ENCODE measurements at regions not wholly inside any gene's neighbourhood (a gene's known extent, or its start where the extent isn't known, plus 50 kb on each side); places are given as distances from the start of the nearest gene placed in this dataset.
A peak's percentile ranks its signal among the peaks of the same experiment; 100 is the strongest.

DNA sequence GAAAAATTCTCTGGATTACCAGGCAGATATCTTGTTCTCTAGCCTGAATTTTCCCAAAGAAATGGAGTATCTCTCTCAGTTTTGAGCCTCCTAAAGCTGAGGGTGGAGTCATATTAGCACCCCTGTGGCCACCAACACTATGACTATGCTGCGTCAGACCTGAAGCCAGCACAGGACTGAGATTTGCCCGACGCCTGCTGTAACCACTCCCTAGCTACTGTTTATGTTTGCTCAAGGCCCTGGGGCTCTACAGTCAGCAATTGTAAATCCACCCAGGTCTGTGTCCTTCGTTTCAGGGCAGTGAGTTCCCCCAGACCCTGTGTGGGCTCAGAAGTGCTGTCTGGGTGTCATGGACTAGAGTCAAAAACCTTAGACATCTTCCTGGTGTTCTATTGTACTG, 61.4 kb downstream of the ZXDA start:
- no peak overlapping the region for H3K4me3 Mint-ChIP-seq
- H3K27me3 Mint-ChIP-seq: no peaks in the 10 kb centered on the region
- H3K4me1 Mint-ChIP-seq: no peaks in the 10 kb centered on the region
- no peak for DNase-seq
- H3K27ac Mint-ChIP-seq: no peak overlapping the region
- H3K9me3 Mint-ChIP-seq: peaks cover 12% of the 10 kb centered on the region
- H3K36me3 Mint-ChIP-seq: no peaks in the 10 kb centered on the region
- CTCF ChIA-PET: no interaction called here

DNA sequence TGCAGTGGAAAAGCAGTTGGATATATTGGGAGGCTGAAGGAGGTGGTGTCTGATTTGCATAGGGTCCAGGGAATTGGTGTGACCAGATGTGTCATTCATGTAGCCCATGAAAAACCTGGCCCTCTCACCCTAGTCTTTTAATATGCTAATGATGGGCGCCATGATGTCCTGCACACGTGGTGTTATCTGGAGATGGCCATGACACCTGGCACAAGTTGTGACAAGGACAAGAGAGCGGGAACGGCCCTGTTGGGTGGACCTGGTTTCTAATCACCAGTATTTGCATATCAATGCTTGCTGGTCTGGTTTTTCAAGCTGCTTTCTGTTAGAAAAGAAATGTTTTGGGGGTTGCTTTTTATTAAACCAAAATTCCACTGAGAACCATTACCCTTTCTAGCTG, 87.4 kb downstream of the ZXDA start:
- no peaks in the 10 kb centered on the region for H3K9me3 Mint-ChIP-seq
- CTCF ChIA-PET: interaction anchor here (1.3 to 2.7 kb wide), 2 partner anchors 201 to 205 kb away, joined by 3 to 9 read pairs; no protein-coding TSS in a partner anchor
- H3K4me1 Mint-ChIP-seq: no peaks in the 10 kb centered on the region
- H3K36me3 Mint-ChIP-seq: no peaks in the 10 kb centered on the region
- no peak overlapping the region for H3K4me3 Mint-ChIP-seq
- no peak overlapping the region for H3K27ac Mint-ChIP-seq
- no peak for DNase-seq
- no peaks in the 10 kb centered on the region for H3K27me3 Mint-ChIP-seq

DNA sequence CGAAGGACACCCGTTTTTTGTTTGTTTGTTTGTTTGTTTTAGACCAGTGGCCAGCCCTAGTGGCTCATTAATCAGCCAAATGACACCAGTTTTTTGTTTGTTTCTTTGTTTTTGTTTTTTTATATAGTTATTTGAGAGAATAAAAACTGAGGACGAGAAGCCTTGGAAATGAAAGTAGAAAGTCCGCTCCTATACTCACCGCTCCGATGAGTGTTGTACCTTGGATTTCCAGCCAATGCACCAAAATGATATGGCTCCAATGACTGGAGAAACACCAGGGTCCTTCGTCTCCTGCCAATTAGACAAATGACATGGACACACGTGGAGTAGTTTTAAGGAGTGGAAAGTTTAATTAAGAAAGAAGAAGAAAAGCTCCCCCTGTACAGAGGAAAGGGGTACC, 87.9 kb downstream of the ZXDA start:
- Mint-ChIP-seq H3K27ac (no peak overlapping the region), H3K36me3 (no peaks in the 10 kb centered on the region), H3K27me3 (no peaks in the 10 kb centered on the region), H3K9me3 (no peaks in the 10 kb centered on the region), H3K4me3 (no peak overlapping the region), H3K4me1 (no peaks in the 10 kb centered on the region)
- DNase-seq: no peak
- CTCF ChIA-PET: interaction anchor here (1.0 to 2.7 kb wide), 4 partner anchors 96 to 205 kb away, joined by 3 to 9 read pairs (median 3); no protein-coding TSS in a partner anchor

DNA sequence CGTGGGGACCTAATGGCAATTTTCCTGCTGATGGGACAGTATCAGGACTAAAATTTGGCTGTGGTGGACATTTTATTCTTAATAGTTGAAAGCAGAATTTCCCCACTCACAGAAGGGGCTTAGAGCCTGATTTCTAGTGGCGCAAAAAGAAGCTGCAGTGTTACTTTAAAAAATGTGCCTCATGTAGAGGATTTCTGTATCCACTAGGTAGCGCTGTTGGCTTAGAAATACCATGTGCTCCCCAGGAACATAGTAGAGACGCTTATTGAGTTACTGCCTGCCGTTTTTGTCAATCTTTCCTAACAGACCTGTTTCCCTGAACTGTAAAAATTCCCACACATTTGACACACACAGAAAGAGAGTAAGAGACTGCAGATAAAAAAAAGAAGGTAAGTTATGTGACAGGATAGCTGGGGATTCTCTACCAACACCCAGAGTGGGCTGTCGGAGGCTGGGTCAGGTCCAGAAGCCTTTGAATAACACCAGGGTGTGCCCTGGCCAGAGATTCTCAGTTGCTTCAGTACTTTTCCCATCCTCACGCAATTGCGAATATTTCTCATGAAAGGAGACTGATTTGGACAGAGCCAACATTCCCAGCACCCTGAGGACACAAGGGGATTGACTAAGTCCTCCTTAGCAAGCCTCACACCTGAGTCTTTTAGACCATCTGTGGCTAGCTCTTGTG, 88.4 kb downstream of the ZXDA start:
- Mint-ChIP-seq H3K27me3 (no peaks in the 10 kb centered on the region), H3K27ac (no peak overlapping the region), H3K9me3 (no peaks in the 10 kb centered on the region), H3K4me3 (no peak overlapping the region), H3K4me1 (no peaks in the 10 kb centered on the region), H3K36me3 (no peaks in the 10 kb centered on the region)
- peak; percentile 23 for DNase-seq
- CTCF ChIA-PET: interaction anchor here (1.0 to 2.7 kb wide), 4 partner anchors 97 to 206 kb away, joined by 3 to 9 read pairs (median 3); no protein-coding TSS in a partner anchor

DNA sequence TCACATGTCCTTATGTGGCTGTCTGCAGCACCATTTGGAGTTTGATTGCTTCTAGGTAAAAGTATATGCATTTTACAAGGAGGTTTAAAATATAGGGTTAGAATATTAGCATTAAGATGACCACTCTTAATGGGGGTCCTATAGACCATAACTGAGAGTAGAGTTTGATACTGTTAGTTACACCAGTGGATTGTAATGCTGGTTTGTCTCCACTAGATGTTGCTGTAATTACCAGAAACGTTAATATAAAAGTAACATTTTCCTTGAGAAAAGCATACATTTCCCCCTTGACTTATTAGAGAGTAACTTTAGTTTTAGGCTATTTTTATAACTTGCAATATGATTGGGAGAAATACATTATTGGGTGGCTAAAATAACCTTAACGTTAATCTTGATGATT, 93.0 kb downstream of the ZXDA start:
- CTCF ChIA-PET: no interaction called here
- Mint-ChIP-seq H3K27me3 (no peaks in the 10 kb centered on the region), H3K36me3 (no peaks in the 10 kb centered on the region), H3K4me3 (no peak overlapping the region), H3K27ac (no peak overlapping the region), H3K9me3 (no peaks in the 10 kb centered on the region), H3K4me1 (no peaks in the 10 kb centered on the region)
- no peak for DNase-seq

DNA sequence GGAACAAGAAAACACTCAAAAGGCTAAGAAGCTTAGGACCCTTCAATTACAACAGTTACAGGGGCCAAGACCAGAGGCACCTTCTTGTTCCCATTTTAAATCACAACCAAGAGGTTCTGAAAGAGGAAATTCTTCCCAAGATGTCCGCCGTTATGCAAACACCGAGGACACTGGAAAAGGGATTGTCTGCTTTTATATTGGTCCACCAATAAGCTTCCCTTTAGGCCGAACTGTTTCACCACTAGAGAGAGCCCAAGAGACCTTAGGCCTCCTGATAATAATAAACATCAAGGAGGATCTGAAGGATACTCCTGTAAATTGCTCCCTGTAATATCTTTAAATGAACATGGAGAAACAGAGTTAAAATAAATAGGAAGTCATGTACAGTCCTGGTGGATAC, 92.6 kb upstream of the NLRP2B start:
- Mint-ChIP-seq H3K27ac (no peak overlapping the region), H3K27me3 (no peaks in the 10 kb centered on the region), H3K36me3 (no peaks in the 10 kb centered on the region), H3K4me1 (no peaks in the 10 kb centered on the region), H3K4me3 (no peak overlapping the region), H3K9me3 (no peaks in the 10 kb centered on the region)
- DNase-seq: no peak
- CTCF ChIA-PET: no interaction called here

DNA sequence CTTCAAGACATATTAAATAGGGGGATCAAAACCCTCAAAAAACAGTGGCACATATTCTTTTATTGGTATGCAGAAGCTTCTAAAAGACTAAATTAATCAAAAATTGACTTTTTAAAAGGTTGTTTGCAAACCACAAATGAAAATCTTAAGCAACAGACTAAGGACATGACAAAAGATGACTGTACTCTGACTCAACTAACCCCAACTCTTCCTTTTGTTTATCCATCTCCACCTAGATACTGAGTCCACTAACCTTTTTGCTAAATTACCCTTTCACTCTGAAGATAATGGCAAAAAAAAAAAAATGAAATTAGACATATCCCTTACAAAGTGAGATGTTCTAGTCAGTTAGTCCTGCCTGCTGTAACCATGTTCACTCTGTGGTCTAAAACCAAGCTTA, 91.6 kb upstream of the NLRP2B start:
- Mint-ChIP-seq H3K4me1 (no peaks in the 10 kb centered on the region), H3K27me3 (no peaks in the 10 kb centered on the region), H3K9me3 (no peaks in the 10 kb centered on the region), H3K4me3 (no peak overlapping the region), H3K36me3 (no peaks in the 10 kb centered on the region), H3K27ac (no peak overlapping the region)
- CTCF ChIA-PET: no interaction called here
- no peak for DNase-seq

DNA sequence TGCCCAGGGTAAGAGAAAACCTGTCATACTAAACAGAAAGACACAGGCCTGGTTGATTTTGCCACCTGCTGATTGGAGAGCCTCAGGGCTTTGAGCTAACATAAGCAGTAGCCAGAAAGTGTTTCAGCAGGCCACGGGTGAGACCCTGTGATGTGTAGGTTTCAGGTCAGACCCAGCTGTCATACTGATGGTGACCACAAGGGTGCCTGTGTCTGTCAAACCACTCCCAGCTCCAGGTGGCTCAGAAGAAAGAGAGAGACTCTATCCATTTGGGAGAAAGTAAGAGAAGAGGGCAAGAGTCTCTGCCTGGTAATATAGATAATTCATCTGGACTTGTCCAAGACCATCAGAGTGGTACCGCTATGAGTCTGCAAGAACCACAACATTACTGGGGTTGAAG, 72.8 kb upstream of the NLRP2B start:
- Mint-ChIP-seq H3K27me3 (no peaks in the 10 kb centered on the region), H3K4me3 (no peak overlapping the region), H3K4me1 (no peaks in the 10 kb centered on the region), H3K27ac (no peak overlapping the region), H3K9me3 (peaks cover 2% of the 10 kb centered on the region), H3K36me3 (no peaks in the 10 kb centered on the region)
- CTCF ChIA-PET: no interaction called here
- no peak for DNase-seq

DNA sequence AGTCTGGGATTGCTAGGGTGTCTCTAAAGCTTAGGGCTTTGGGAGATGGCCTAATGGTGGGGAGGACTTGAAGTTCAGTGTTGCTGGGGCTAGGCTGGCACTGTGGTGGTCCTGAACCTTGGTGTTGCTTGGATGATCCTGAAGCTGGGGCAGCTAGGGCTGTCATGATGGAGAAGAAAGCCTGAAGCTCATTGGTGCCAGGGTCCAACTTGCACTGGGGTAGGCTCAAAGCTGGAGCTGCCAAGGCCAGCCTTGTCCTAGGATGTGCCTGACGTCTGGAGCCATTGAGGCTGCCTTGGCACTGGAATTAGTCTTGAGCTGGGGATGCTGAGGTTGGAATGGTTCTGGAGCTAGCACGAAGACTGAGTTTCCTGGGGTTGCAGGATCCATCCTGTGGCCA, 61.0 kb upstream of the NLRP2B start:
- H3K4me1 Mint-ChIP-seq: no peaks in the 10 kb centered on the region
- H3K27me3 Mint-ChIP-seq: no peaks in the 10 kb centered on the region
- H3K36me3 Mint-ChIP-seq: no peaks in the 10 kb centered on the region
- CTCF ChIA-PET: no interaction called here
- H3K27ac Mint-ChIP-seq: no peak overlapping the region
- peaks cover 2% of the 10 kb centered on the region for H3K9me3 Mint-ChIP-seq
- no peak for DNase-seq
- no peak overlapping the region for H3K4me3 Mint-ChIP-seq

DNA sequence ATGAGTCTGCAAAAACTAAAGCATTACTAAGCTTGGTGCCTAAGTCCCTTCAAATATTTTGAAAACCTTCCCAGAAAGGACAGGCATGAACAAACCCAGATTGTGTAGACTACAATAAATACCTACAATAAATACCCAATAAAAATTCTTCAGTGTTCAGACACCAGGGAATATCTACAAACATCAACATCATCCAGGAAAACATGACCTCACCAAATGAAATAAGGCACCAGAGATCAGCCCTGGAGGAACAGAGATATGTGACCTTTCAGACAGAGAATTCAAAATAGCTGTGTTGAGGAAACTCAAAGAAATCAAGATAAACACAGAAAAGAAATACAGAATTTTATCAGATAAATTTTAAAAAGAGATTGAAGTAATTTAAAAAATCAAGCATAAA, 57.8 kb upstream of the NLRP2B start:
- DNase-seq: no peak
- H3K27ac Mint-ChIP-seq: no peak overlapping the region
- CTCF ChIA-PET: no interaction called here
- no peaks in the 10 kb centered on the region for H3K36me3 Mint-ChIP-seq
- H3K4me1 Mint-ChIP-seq: no peaks in the 10 kb centered on the region
- no peaks in the 10 kb centered on the region for H3K9me3 Mint-ChIP-seq
- H3K4me3 Mint-ChIP-seq: no peak overlapping the region
- no peaks in the 10 kb centered on the region for H3K27me3 Mint-ChIP-seq
